A549 (cell line): ENCODE measurements at regions not wholly inside any gene's neighbourhood (a gene's known extent, or its start where the extent isn't known, plus 50 kb on each side); places are given as distances from the start of the nearest gene placed in this dataset.

Source experiments
- ATAC-seq, 2 experiments: fragments of 200-7000 bp in 1 of 2; fragments of >200 bp in 1 of 2; cut with Nextera tagmentation in 1 of 2; cut with Tn5 transposase in 1 of 2; 3 replicates each; pipeline versions ENCODE4 v1.8.0 to v1.9.1; 2018 to 2020; ENCODE audit warnings: mild to moderate bottlenecking in 1 of 2, moderate library complexity in 1 of 2
- CTCF ChIA-PET: fragments of 300-600 bp; sonication (Branson Sonifier 250); formaldehyde crosslinking; extraction: SDS; loops from one replicate; lab custom pipeline; 2021; ENCODE audit warnings: antibody characterized with exemption, inconsistent platforms; lab: Yijun Ruan, JAX
- POLR2A ChIA-PET: fragments of 350-600 bp; formaldehyde crosslinking; extraction: SDS; loops from one replicate; lab custom pipeline; 2021; ENCODE audit warnings: antibody characterized with exemption, inconsistent platforms; lab: Yijun Ruan, JAX
- DNase-seq, 2 experiments: peaks; one replicate each; pipeline versions ENCODE4 v3.0.0 to v3.0.0-alpha.2; 2011 to 2016; ENCODE audit warnings: low read depth in 1 of 2, low spot score in 1 of 2
- FAIRE-seq: peaks from 2 replicates; lab custom pipeline; 2011; peaks lifted over from hg19 to GRCh38; lab: Jason Lieb, UNC
- H3K27ac ChIP-seq, 2 experiments: fragments of >200 bp; sonication (Bioruptor Twin); formaldehyde crosslinking; 3 replicates each; pipeline ENCODE4 v1.5.1; 2016 to 2017
- H3K4me1 ChIP-seq: fragments of >200 bp; sonication (Bioruptor Twin); formaldehyde crosslinking; 3 replicates; pipeline ENCODE4 v1.6.1; 2016
- H3K4me2 ChIP-seq: fragments of >200 bp; sonication (Bioruptor Twin); formaldehyde crosslinking; 3 replicates; pipeline ENCODE4 v1.6.1; 2016
- H3K4me3 ChIP-seq: fragments of >200 bp; sonication (Bioruptor Twin); formaldehyde crosslinking; 3 replicates; pipeline ENCODE4 v1.5.1; 2016
- H3K9me3 ChIP-seq: fragments of >200 bp; sonication (Bioruptor Twin); formaldehyde crosslinking; 3 replicates; pipeline ENCODE4 v1.6.1; 2016
- CBX8 ChIP-seq: fragments of 200-600 bp; sonication (generic); IDR thresholded peaks from 2 replicates; pipeline ENCODE4 v1.6.1; 2016
- CHD2 ChIP-seq: fragments of 150-350 bp; IDR thresholded peaks from 2 replicates; pipeline ENCODE4 v1.6.1; 2014; ENCODE audit warnings: low read length; ENCODE audit not compliant: partially characterized antibody
- CTCF ChIP-seq: fragments of >200 bp; sonication (Bioruptor Twin); formaldehyde crosslinking; IDR thresholded peaks from 3 replicates; pipeline ENCODE4 v1.5.1; 2016
- EHF ChIP-seq: fragments of 250-450 bp; sonication (Bioruptor Pico); IDR thresholded peaks from 2 replicates; pipeline ENCODE4 v1.5.0; 2020; ENCODE audit warnings: mild to moderate bottlenecking
- ELK1 ChIP-seq: fragments of 150-350 bp; IDR thresholded peaks from 2 replicates; pipeline ENCODE4 v1.6.1; 2014; ENCODE audit warnings: low read depth, mild to moderate bottlenecking, low read length
- ESRRA ChIP-seq: fragments of 150-350 bp; IDR thresholded peaks from 2 replicates; pipeline ENCODE4 v1.6.1; 2014; ENCODE audit warnings: mild to moderate bottlenecking, low read length, borderline replicate concordance
- HDAC2 ChIP-seq: fragments of 200-600 bp; sonication (generic); IDR thresholded peaks from 2 replicates; pipeline ENCODE4 v1.6.1; 2016
- HMGXB4 ChIP-seq: fragments of 250-450 bp; sonication (Bioruptor Pico); IDR thresholded peaks from 2 replicates; pipeline ENCODE4 v1.5.0; 2021; ENCODE audit warnings: mild to moderate bottlenecking, moderate library complexity, borderline replicate concordance
- HOXA7 ChIP-seq: fragments of 250-450 bp; sonication (Bioruptor Pico); IDR thresholded peaks from 2 replicates; pipeline ENCODE4 v1.5.0; 2020; ENCODE audit warnings: mild to moderate bottlenecking, moderate library complexity
- HOXB5 ChIP-seq: fragments of 250-450 bp; sonication (Bioruptor Pico); IDR thresholded peaks from 2 replicates; pipeline ENCODE4 v1.5.0; 2020; ENCODE audit warnings: mild to moderate bottlenecking, moderate library complexity
- JUNB ChIP-seq: fragments of >200 bp; sonication (Bioruptor Twin); formaldehyde crosslinking; IDR thresholded peaks from 2 replicates; pipeline ENCODE4 v1.6.1; 2016
- MAX ChIP-seq: IDR thresholded peaks from 2 replicates; pipeline ENCODE4 v1.6.1; 2012
- MAZ ChIP-seq: fragments of 150-350 bp; IDR thresholded peaks from 2 replicates; pipeline ENCODE4 v1.6.1; 2014; ENCODE audit warnings: antibody characterized with exemption, low read depth, low read length, borderline replicate concordance
- MYC ChIP-seq: IDR thresholded peaks from 2 replicates; pipeline ENCODE4 v1.6.1; 2012; ENCODE audit warnings: mild to moderate bottlenecking, inconsistent platforms, low read length, improper control_type of control experiment, borderline replicate concordance
- PBX3 ChIP-seq: IDR thresholded peaks from 2 replicates; pipeline ENCODE4 v1.6.1; 2012
- PHF8 ChIP-seq: fragments of 200-600 bp; sonication (generic); IDR thresholded peaks from 2 replicates; pipeline ENCODE4 v1.6.1; 2016; ENCODE audit warnings: low read depth, mild to moderate bottlenecking, antibody characterized with exemption, moderate library complexity, borderline replicate concordance
- RAD21 ChIP-seq, 2 experiments: fragments of >200 bp in 1 of 2; sonication (Bioruptor Twin) in 1 of 2; formaldehyde crosslinking in 1 of 2; IDR thresholded peaks in 1 of 2; conservative IDR thresholded peaks in 1 of 2; 2 replicates in 1 of 2; 3 replicates in 1 of 2; pipeline ENCODE4 v1.6.1; 2012 to 2018; ENCODE audit warnings: inconsistent platforms in 1 of 2
- RCOR1 ChIP-seq: fragments of 150-350 bp; IDR thresholded peaks from 2 replicates; pipeline ENCODE4 v1.6.1; 2014; ENCODE audit warnings: antibody characterized with exemption, low read length, low read depth
- REST ChIP-seq: fragments of 200-600 bp; sonication (generic); IDR thresholded peaks from 2 replicates; pipeline ENCODE4 v1.6.1; 2016; ENCODE audit warnings: antibody characterized with exemption, mild to moderate bottlenecking, moderate library complexity
- SREBF2 ChIP-seq: fragments of 450-650 bp; IDR thresholded peaks from 2 replicates; pipeline ENCODE4 v1.6.1; 2014; ENCODE audit warnings: mild to moderate bottlenecking, moderate library complexity
- TFCP2L1 ChIP-seq: fragments of 250-450 bp; sonication (Bioruptor Pico); IDR thresholded peaks from 2 replicates; pipeline ENCODE4 v1.5.0; 2021; ENCODE audit warnings: mild to moderate bottlenecking
- ZSCAN20 ChIP-seq: fragments of 250-450 bp; sonication (Bioruptor Pico); IDR thresholded peaks from 2 replicates; pipeline ENCODE4 v1.8.0; 2022; ENCODE audit warnings: mild to moderate bottlenecking, moderate library complexity
- WGBS: methylation state at CpG from one replicate; pipeline ENCODE4 v1.1.6; 2017; ENCODE audit errors: missing lambda C conversion rate; 5-methylcytosine and 5-hydroxymethylcytosine counted together

GRCh38 chr10:124252097-124252715 is 158.8 kb upstream of the CHST15 start:
- FAIRE-seq (no peak), DNase-seq (no peak), ATAC-seq (no peak)
- no peak for TF ChIP-seq JUNB
- no peak for TF ChIP-seq MYC
- TF ChIP-seq ELK1, result no peak
- no peak for TF ChIP-seq REST
- no peak for TF ChIP-seq MAX
- TF ChIP-seq MAZ, result no peak
- no peak for TF ChIP-seq PBX3
- TF ChIP-seq SREBF2, result no peak
- TF ChIP-seq CTCF, result no peak
- TF ChIP-seq HDAC2, result no peak
- ChIA-PET CTCF (interaction anchor here (1.2 kb wide), 1 partner anchor 258 kb away, joined by 3 read pairs; no protein-coding TSS in a partner anchor), POLR2A (no interaction called here)
- Histone ChIP-seq H3K27ac (no peak overlapping the region), H3K4me1 (no peaks in the 10 kb centered on the region), H3K4me2 (no peak overlapping the region), H3K9me3 (no peaks in the 10 kb centered on the region), H3K4me3 (no peak overlapping the region)
- WGBS, result 37% methylated on average over 8 of the region's 8 CpGs

- CTCF ChIA-PET, result interaction anchor here (1.2 kb wide), 1 partner anchor 257 kb away, joined by 3 read pairs; no protein-coding TSS in a partner anchor
These were observed 158.1 kb upstream of the CHST15 start for GRCh38 chr10:124251317-124252065.

More at GRCh38 chr10:124251317-124252065, 158.1 kb upstream of the CHST15 start:
- Histone ChIP-seq H3K4me1 (no peaks in the 10 kb centered on the region), H3K27ac (no peak overlapping the region), H3K9me3 (no peaks in the 10 kb centered on the region), H3K4me2 (no peak overlapping the region), H3K4me3 (no peak overlapping the region)
- WGBS, result 16% methylated on average over 4 of the region's 4 CpGs
- no peak for FAIRE-seq
- POLR2A ChIA-PET, result no interaction called here
- TF ChIP-seq TFCP2L1 (CRISPR knock-in tag) (no peak), HMGXB4 (CRISPR knock-in tag) (no peak), EHF (CRISPR knock-in tag) (no peak), HOXA7 (CRISPR knock-in tag) (no peak), RAD21 (conservative IDR thresholded peaks at IDR 0.05 in 1 of 2, IDR thresholded peaks at IDR 0.05 in 1 of 2) (no peak), HOXB5 (CRISPR knock-in tag) (no peak), SREBF2 (no peak), CBX8 (no peak), RCOR1 (no peak), CHD2 (no peak), PHF8 (no peak), ZSCAN20 (CRISPR knock-in tag) (no peak), ESRRA (no peak)
- no peak for ATAC-seq
- DNase-seq, result no peak
